ENCODE measurements at regions not wholly inside any gene's neighbourhood (a gene's known extent, or its start where the extent isn't known, plus 50 kb on each side); places are given as distances from the start of the nearest gene placed in this dataset.

- Histone ChIP-seq H3K36me3 (no peaks in the 10 kb centered on the region), H3K4me1 (no peaks in the 10 kb centered on the region), H3K27me3 (no peaks in the 10 kb centered on the region), H3K27ac (no peak overlapping the region), H3K4me3 (no peak overlapping the region), H3K9me3 (peaks cover 0 to 3% (median 0%) of the 10 kb centered on the region in 4 donors)
- TF ChIP-seq POLR2AphosphoS5 (IDR thresholded peaks at IDR 0.05) = no peak
- TF ChIP-seq POLR2A (IDR thresholded peaks at IDR 0.05) = no peak
- no peak for TF ChIP-seq EP300 (IDR thresholded peaks at IDR 0.05)
- TF ChIP-seq CTCF (IDR thresholded peaks at IDR 0.05) = no peak
- intact Hi-C loops (cut with DNase I) = no loop called here
- no peak for DNase-seq
These were observed 422.5 kb downstream of the HTR7 start for GRCh38 chr10:90435296-90435695.

- no peaks in the 10 kb centered on the region for H3K4me1 ChIP-seq
- 49 to 85% methylated on average over 1 of the region's 1 CpG for WGBS, 2 donors
- no peak overlapping the region for H3K27ac ChIP-seq
- no peak for DNase-seq
- intact Hi-C loops (cut with DNase I) = no loop called here
- no peaks in the 10 kb centered on the region for H3K36me3 ChIP-seq
- H3K4me3 ChIP-seq = no peak overlapping the region
- no peak for TF ChIP-seq EP300 (IDR thresholded peaks at IDR 0.05)
- no peak for TF ChIP-seq POLR2A (IDR thresholded peaks at IDR 0.05)
- TF ChIP-seq CTCF (IDR thresholded peaks at IDR 0.05) = no peak
- TF ChIP-seq POLR2AphosphoS5 (IDR thresholded peaks at IDR 0.05) = no peak
- peaks cover 0 to 1% (median 0%) of the 10 kb centered on the region in 4 donors for H3K9me3 ChIP-seq
- H3K27me3 ChIP-seq = no peaks in the 10 kb centered on the region
These were observed 420.4 kb downstream of the HTR7 start for GRCh38 chr10:90437452-90437851.

- no peaks in the 10 kb centered on the region for H3K27me3 ChIP-seq
- peaks cover 0 to 9% (median 0%) of the 10 kb centered on the region in 4 donors for H3K9me3 ChIP-seq
- no peak overlapping the region for H3K4me3 ChIP-seq
- 95% methylated on average over 2 of the region's 2 CpGs for WGBS, 2 donors
- peak; percentile 53 for DNase-seq
- no peaks in the 10 kb centered on the region for H3K36me3 ChIP-seq
- H3K27ac ChIP-seq = no peak overlapping the region
- H3K4me1 ChIP-seq = no peaks in the 10 kb centered on the region
- intact Hi-C loops (cut with DNase I) = no loop called here
- no peak for TF ChIP-seq CTCF (IDR thresholded peaks at IDR 0.05)
- TF ChIP-seq POLR2A (IDR thresholded peaks at IDR 0.05) = no peak
- TF ChIP-seq POLR2AphosphoS5 (IDR thresholded peaks at IDR 0.05) = no peak
- no peak for TF ChIP-seq EP300 (IDR thresholded peaks at IDR 0.05)
These were observed 417.0 kb downstream of the HTR7 start for GRCh38 chr10:90440870-90441269.

- TF ChIP-seq EP300 (IDR thresholded peaks at IDR 0.05) = no peak
- TF ChIP-seq POLR2A (IDR thresholded peaks at IDR 0.05) = no peak
- no peak for TF ChIP-seq CTCF (IDR thresholded peaks at IDR 0.05)
- TF ChIP-seq POLR2AphosphoS5 (IDR thresholded peaks at IDR 0.05) = no peak
- H3K9me3 ChIP-seq = peaks cover 0 to 9% (median 0%) of the 10 kb centered on the region in 4 donors
- H3K36me3 ChIP-seq = no peaks in the 10 kb centered on the region
- H3K27ac ChIP-seq = no peak overlapping the region
- no peak for DNase-seq
- intact Hi-C loops (cut with DNase I) = no loop called here
- no peaks in the 10 kb centered on the region for H3K27me3 ChIP-seq
- no peak overlapping the region for H3K4me3 ChIP-seq
- 72 to 84% methylated on average over 3 of the region's 3 CpGs for WGBS, 2 donors
- H3K4me1 ChIP-seq = no peaks in the 10 kb centered on the region
These were observed 414.5 kb downstream of the HTR7 start for GRCh38 chr10:90443342-90443741.

- no peaks in the 10 kb centered on the region for H3K4me1 ChIP-seq
- no peak for DNase-seq
- WGBS, 2 donors = 61 to 67% methylated on average over 3 of the region's 3 CpGs
- H3K27ac ChIP-seq = no peak overlapping the region
- H3K27me3 ChIP-seq = no peaks in the 10 kb centered on the region
- intact Hi-C loops (cut with DNase I) = no loop called here
- H3K4me3 ChIP-seq = no peak overlapping the region
- no peak for TF ChIP-seq CTCF (IDR thresholded peaks at IDR 0.05)
- no peak for TF ChIP-seq EP300 (IDR thresholded peaks at IDR 0.05)
- TF ChIP-seq POLR2AphosphoS5 (IDR thresholded peaks at IDR 0.05) = no peak
- peaks cover 0 to 4% (median 0%) of the 10 kb centered on the region in 4 donors for H3K9me3 ChIP-seq
- H3K36me3 ChIP-seq = no peaks in the 10 kb centered on the region
These were observed 410.0 kb downstream of the HTR7 start for GRCh38 chr10:90447831-90448230.

Data from sigmoid colon (tissue), 6 donors.